HCT116 (cell line): ENCODE measurements at regions not wholly inside any gene's neighbourhood (a gene's known extent, or its start where the extent isn't known, plus 50 kb on each side); places are given as distances from the start of the nearest gene placed in this dataset.

Experiments
- ATAC-seq: fragments of 200-7000 bp; cut with Tn5 transposase; 2 replicates; pipeline ENCODE4 v1.9.1; 2020; ENCODE audit warnings: mild to moderate bottlenecking, moderate library complexity
- BruUV-seq: library from RNA; stranded (reverse); fragments of 400-500 nt; replicated peaks from 2 replicates; lab custom pipeline; 2021; lab: Mats Ljungman, UMichigan
- CTCF ChIA-PET: fragments of 300-600 bp; sonication (Branson Sonifier 250); formaldehyde crosslinking; loops from one replicate; lab custom pipeline; 2021; ENCODE audit warnings: antibody characterized with exemption; lab: Charles Lee
- POLR2A ChIA-PET: fragments of 300-600, 350-600 bp; sonication (Branson Sonifier 250); formaldehyde crosslinking; loops from one replicate; lab custom pipeline; 2021; ENCODE audit warnings: antibody characterized with exemption; lab: Charles Lee
- RAD21 ChIA-PET, 2 experiments: fragments of 300-600 bp; sonication (Branson Sonifier 250); formaldehyde crosslinking; loops; one replicate each; lab custom pipeline; 2023; ENCODE audit warnings: low total read pairs in 2 of 2; ENCODE audit not compliant: uncharacterized antibody in 2 of 2, unreplicated experiment in 2 of 2, low non-redundant PET in 1 of 2; lab: Charles Lee
- DNase-seq: peaks from one replicate; pipeline ENCODE4 v3.0.0-alpha.2; 2010; ENCODE audit warnings: low read depth, low spot score
- H2AFZ ChIP-seq: fragments of 200-600 bp; shearing (Covaris generic), sonication (generic); 2 replicates; pipeline ENCODE4 v1.6.1; 2017; ENCODE audit warnings: low read depth, mixed run types, mixed read lengths, antibody characterized with exemption, low read length; ENCODE audit not compliant: poor library complexity, severe bottlenecking
- H3K27ac ChIP-seq: 2 replicates; pipeline ENCODE4 v1.5.1; 2012; ENCODE audit warnings: low read depth, low read length
- H3K27me3 ChIP-seq: fragments of 200-600 bp; sonication (generic); 2 replicates; pipeline ENCODE4 v1.6.1; 2016; ENCODE audit warnings: mixed run types, low read length, mixed read lengths; ENCODE audit not compliant: insufficient read depth
- H3K36me3 ChIP-seq, 2 experiments: fragments of 200-500 bp in 1 of 2; fragments of 200-600 bp in 1 of 2; sonication (Bioruptor generic) in 1 of 2; sonication (generic) in 1 of 2; 2 replicates each; pipeline versions ENCODE4 v1.5.1 to v1.6.1; 2014 to 2016; ENCODE audit warnings: low read length in 2 of 2, inconsistent platforms in 1 of 2, mixed read lengths in 1 of 2, mixed run types in 1 of 2; ENCODE audit not compliant: insufficient read depth in 2 of 2, control insufficient read depth in 1 of 2
- H3K4me1 ChIP-seq, 2 experiments: fragments of 200-600 bp in 1 of 2; sonication (generic) in 1 of 2; 2 replicates each; pipeline versions ENCODE4 v1.5.1 to v1.6.1; 2012 to 2017; ENCODE audit warnings: low read length in 2 of 2, inconsistent platforms in 1 of 2, mild to moderate bottlenecking in 1 of 2, mixed read lengths in 1 of 2, mixed run types in 1 of 2, moderate library complexity in 1 of 2; ENCODE audit not compliant: insufficient read depth in 2 of 2, control insufficient read depth in 1 of 2
- H3K4me2 ChIP-seq: fragments of 200-600 bp; sonication (generic); 2 replicates; pipeline ENCODE4 v1.6.1; 2017; ENCODE audit warnings: mixed run types, low read length, mixed read lengths
- H3K4me3 ChIP-seq, 2 experiments: fragments of 200-600 bp in 1 of 2; sonication (generic) in 1 of 2; replicated peaks in 1 of 2; 2 replicates each; pipeline ENCODE4 v1.5.1; 2011 to 2016; ENCODE audit warnings: low read length in 2 of 2, control low read depth in 1 of 2, low read depth in 1 of 2, mild to moderate bottlenecking in 1 of 2, mixed read lengths in 1 of 2, mixed run types in 1 of 2
- H3K79me2 ChIP-seq: fragments of 200-600 bp; sonication (generic); 2 replicates; pipeline ENCODE4 v1.6.1; 2017; ENCODE audit warnings: mild to moderate bottlenecking, mixed run types, low read length, moderate library complexity, mixed read lengths; ENCODE audit not compliant: insufficient read depth
- H3K9ac ChIP-seq: fragments of 200-600 bp; sonication (generic); 2 replicates; pipeline ENCODE4 v1.6.1; 2016; ENCODE audit warnings: low read length, mixed read lengths
- H3K9me2 ChIP-seq: fragments of 200-600 bp; sonication (generic), shearing (Covaris generic); 2 replicates; pipeline ENCODE4 v1.6.1; 2017; ENCODE audit warnings: mixed run types, mild to moderate bottlenecking, moderate library complexity; ENCODE audit not compliant: insufficient read depth
- H3K9me3 ChIP-seq, 2 experiments: fragments of 200-500 bp in 1 of 2; fragments of 200-600 bp in 1 of 2; sonication (Bioruptor generic) in 1 of 2; sonication (generic) in 1 of 2; 2 replicates each; pipeline ENCODE4 v1.6.1; 2014 to 2017; ENCODE audit warnings: low read length in 2 of 2, mixed read lengths in 2 of 2, inconsistent platforms in 1 of 2, low read depth in 1 of 2, mild to moderate bottlenecking in 1 of 2, mixed run types in 1 of 2, moderate library complexity in 1 of 2; ENCODE audit not compliant: control insufficient read depth in 1 of 2, insufficient read depth in 1 of 2
- H4K20me1 ChIP-seq: fragments of 200-600 bp; sonication (generic), shearing (Covaris generic); 2 replicates; pipeline ENCODE4 v1.6.1; 2017; ENCODE audit warnings: mixed run types, mild to moderate bottlenecking, moderate library complexity; ENCODE audit not compliant: insufficient read depth
- CBX3 ChIP-seq: IDR thresholded peaks from 2 replicates; pipeline ENCODE4 v1.6.1; 2012; ENCODE audit warnings: low read depth
- EZH2 ChIP-seq: fragments of 200-600 bp; sonication (generic); IDR thresholded peaks from 2 replicates; pipeline ENCODE4 v1.6.1; 2017; ENCODE audit warnings: antibody characterized with exemption, mixed run types
- JUND ChIP-seq: IDR thresholded peaks from 2 replicates; pipeline ENCODE4 v1.6.1; 2012
- POLR2A ChIP-seq: IDR thresholded peaks from 2 replicates; pipeline ENCODE4 v1.7.0; 2011; ENCODE audit warnings: borderline replicate concordance; ENCODE audit not compliant: insufficient read depth, insufficient read length; ENCODE audit errors: extremely low read depth
- RAD21 ChIP-seq: IDR thresholded peaks from 2 replicates; pipeline ENCODE4 v1.6.1; 2012; ENCODE audit warnings: low read depth, mild to moderate bottlenecking
- SIN3A ChIP-seq: IDR thresholded peaks from 2 replicates; pipeline ENCODE4 v1.6.1; 2012; ENCODE audit warnings: low read depth
- YY1 ChIP-seq: IDR thresholded peaks from 2 replicates; pipeline ENCODE4 v1.6.1; 2011; ENCODE audit warnings: low read length, low read depth, moderate library complexity, mild to moderate bottlenecking; ENCODE audit not compliant: insufficient replicate concordance; ENCODE audit errors: extremely low read depth
- intact Hi-C: fragments of 100-400 bp; cut with micrococcal nuclease; formaldehyde crosslinking; loops from 2 replicates; pipeline ENCODE4 v1.10.0; 2022
- TF ChIP-seq, protein P1 (sequence below): IDR thresholded peaks from 2 replicates; pipeline ENCODE4 v1.6.1; 2012; ENCODE audit warnings: low read depth
- TF ChIP-seq, protein P2 (sequence below): IDR thresholded peaks from 2 replicates; pipeline ENCODE4 v1.6.1; 2011; ENCODE audit warnings: mild to moderate bottlenecking, low read length, moderate library complexity; ENCODE audit not compliant: insufficient replicate concordance; ENCODE audit errors: extremely low read depth
- TF ChIP-seq, protein P3 (sequence below), 3 experiments: fragments of 200-600 bp in 1 of 3; sonication (generic) in 1 of 3; IDR thresholded peaks in 2 of 3; conservative IDR thresholded peaks in 1 of 3; 2 replicates each; pipeline ENCODE4 v1.5.1; 2012 to 2017; ENCODE audit warnings: low read depth in 2 of 3, low read length in 2 of 3, antibody characterized with exemption in 1 of 3, borderline replicate concordance in 1 of 3, control low read depth in 1 of 3, mild to moderate bottlenecking in 1 of 3, mixed read lengths in 1 of 3, mixed run types in 1 of 3, moderate library complexity in 1 of 3; ENCODE audit not compliant: insufficient read depth in 1 of 3

DNA sequence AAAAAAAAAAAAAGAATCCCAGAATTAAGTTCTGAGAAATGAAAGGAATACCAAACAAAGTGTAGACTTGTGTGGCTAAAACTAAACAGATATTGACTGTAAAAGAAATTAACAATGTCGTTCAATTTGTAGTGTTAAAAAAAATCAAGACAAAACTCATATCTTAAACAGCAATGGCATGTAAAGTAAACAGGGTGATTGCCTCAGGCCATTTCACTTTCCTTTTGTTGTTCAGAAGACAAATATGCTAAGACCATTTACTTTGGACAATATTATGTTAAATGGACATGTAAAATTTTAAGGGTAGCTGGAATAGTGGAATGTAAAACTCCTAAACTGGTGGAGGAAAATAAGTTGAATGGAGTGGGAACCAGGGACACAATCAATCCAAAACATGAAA is 139.1 kb downstream of the RTP4 start:
- POLR2A ChIA-PET = no interaction called here
- Histone ChIP-seq H3K27me3 (peaks cover 17% of the 10 kb centered on the region; the same call in 1 of the 2 replicates), H3K27ac (no peak overlapping the region)
- no peak for TF ChIP-seq RAD21
- no peak for TF ChIP-seq CBX3
- TF ChIP-seq SIN3A = no peak
- no peak for TF ChIP-seq YY1
- no peak for TF ChIP-seq POLR2A
- TF ChIP-seq EZH2 = no peak
- TF ChIP-seq, protein P1, sequence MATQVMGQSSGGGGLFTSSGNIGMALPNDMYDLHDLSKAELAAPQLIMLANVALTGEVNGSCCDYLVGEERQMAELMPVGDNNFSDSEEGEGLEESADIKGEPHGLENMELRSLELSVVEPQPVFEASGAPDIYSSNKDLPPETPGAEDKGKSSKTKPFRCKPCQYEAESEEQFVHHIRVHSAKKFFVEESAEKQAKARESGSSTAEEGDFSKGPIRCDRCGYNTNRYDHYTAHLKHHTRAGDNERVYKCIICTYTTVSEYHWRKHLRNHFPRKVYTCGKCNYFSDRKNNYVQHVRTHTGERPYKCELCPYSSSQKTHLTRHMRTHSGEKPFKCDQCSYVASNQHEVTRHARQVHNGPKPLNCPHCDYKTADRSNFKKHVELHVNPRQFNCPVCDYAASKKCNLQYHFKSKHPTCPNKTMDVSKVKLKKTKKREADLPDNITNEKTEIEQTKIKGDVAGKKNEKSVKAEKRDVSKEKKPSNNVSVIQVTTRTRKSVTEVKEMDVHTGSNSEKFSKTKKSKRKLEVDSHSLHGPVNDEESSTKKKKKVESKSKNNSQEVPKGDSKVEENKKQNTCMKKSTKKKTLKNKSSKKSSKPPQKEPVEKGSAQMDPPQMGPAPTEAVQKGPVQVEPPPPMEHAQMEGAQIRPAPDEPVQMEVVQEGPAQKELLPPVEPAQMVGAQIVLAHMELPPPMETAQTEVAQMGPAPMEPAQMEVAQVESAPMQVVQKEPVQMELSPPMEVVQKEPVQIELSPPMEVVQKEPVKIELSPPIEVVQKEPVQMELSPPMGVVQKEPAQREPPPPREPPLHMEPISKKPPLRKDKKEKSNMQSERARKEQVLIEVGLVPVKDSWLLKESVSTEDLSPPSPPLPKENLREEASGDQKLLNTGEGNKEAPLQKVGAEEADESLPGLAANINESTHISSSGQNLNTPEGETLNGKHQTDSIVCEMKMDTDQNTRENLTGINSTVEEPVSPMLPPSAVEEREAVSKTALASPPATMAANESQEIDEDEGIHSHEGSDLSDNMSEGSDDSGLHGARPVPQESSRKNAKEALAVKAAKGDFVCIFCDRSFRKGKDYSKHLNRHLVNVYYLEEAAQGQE = no peak
- no peak for TF ChIP-seq JUND
- TF ChIP-seq, protein P2, sequence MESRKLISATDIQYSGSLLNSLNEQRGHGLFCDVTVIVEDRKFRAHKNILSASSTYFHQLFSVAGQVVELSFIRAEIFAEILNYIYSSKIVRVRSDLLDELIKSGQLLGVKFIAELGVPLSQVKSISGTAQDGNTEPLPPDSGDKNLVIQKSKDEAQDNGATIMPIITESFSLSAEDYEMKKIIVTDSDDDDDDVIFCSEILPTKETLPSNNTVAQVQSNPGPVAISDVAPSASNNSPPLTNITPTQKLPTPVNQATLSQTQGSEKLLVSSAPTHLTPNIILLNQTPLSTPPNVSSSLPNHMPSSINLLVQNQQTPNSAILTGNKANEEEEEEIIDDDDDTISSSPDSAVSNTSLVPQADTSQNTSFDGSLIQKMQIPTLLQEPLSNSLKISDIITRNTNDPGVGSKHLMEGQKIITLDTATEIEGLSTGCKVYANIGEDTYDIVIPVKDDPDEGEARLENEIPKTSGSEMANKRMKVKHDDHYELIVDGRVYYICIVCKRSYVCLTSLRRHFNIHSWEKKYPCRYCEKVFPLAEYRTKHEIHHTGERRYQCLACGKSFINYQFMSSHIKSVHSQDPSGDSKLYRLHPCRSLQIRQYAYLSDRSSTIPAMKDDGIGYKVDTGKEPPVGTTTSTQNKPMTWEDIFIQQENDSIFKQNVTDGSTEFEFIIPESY = no peak
- TF ChIP-seq, protein P3, sequence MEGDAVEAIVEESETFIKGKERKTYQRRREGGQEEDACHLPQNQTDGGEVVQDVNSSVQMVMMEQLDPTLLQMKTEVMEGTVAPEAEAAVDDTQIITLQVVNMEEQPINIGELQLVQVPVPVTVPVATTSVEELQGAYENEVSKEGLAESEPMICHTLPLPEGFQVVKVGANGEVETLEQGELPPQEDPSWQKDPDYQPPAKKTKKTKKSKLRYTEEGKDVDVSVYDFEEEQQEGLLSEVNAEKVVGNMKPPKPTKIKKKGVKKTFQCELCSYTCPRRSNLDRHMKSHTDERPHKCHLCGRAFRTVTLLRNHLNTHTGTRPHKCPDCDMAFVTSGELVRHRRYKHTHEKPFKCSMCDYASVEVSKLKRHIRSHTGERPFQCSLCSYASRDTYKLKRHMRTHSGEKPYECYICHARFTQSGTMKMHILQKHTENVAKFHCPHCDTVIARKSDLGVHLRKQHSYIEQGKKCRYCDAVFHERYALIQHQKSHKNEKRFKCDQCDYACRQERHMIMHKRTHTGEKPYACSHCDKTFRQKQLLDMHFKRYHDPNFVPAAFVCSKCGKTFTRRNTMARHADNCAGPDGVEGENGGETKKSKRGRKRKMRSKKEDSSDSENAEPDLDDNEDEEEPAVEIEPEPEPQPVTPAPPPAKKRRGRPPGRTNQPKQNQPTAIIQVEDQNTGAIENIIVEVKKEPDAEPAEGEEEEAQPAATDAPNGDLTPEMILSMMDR (IDR thresholded peaks at IDR 0.05 in 2 of 3, conservative IDR thresholded peaks at IDR 0.05 in 1 of 3; ENCODE audit: borderline replicate concordance in 1 of 3, insufficient read depth in 1 of 3, low read depth in 2 of 3, low read length in 2 of 3) = no peak
- TF ChIP-seq, all 23 proteins: peak for 0
- intact Hi-C loops = no loop called here
- Histone ChIP-seq H4K20me1 (no peaks in the 10 kb centered on the region), H3K4me3 (no peak overlapping the region), H2AFZ (no peak overlapping the region), H3K79me2 (no peaks in the 10 kb centered on the region), H3K36me3 (no peaks in the 10 kb centered on the region), H3K9ac (no peak overlapping the region), H3K4me2 (no peak overlapping the region), H3K4me1 (no peaks in the 10 kb centered on the region), H3K9me2 (no peaks in the 10 kb centered on the region), H3K9me3 (no peaks in the 10 kb centered on the region)
- ATAC-seq (no peak), DNase-seq (no peak)
- ChIA-PET RAD21 (no interaction called here), CTCF (no interaction called here)
- no TSS peak for BruUV-seq
